ENCODE measurements at regions not wholly inside any gene's neighbourhood (a gene's known extent, or its start where the extent isn't known, plus 50 kb on each side); places are given as distances from the start of the nearest gene placed in this dataset.

- no peak overlapping the region for H3K9ac ChIP-seq (ENCODE audit: control insufficient read depth, extremely low read depth, insufficient read depth, low read length)
- DNase-seq (ENCODE audit: low read depth, low spot score) (no peak), FAIRE-seq (no peak)
- H3K9me1 ChIP-seq (ENCODE audit: control insufficient read depth, extremely low read depth, insufficient read depth, low read length): no peaks in the 10 kb centered on the region
- no peak overlapping the region for H3K27ac ChIP-seq (ENCODE audit: control insufficient read depth, insufficient read depth, low read length)
- dilution Hi-C loops (cut with MboI; ENCODE audit: extremely low pct_ligation_motif_present, low sequenced_read_pairs): no loop called here
- H3K4me1 ChIP-seq (ENCODE audit: control insufficient read depth, extremely low read depth, insufficient read depth, low read length): no peaks in the 10 kb centered on the region
- H3K4me3 ChIP-seq (ENCODE audit: control insufficient read depth in 2 of 3, extremely low read depth in 1 of 3, insufficient read depth in 2 of 3, low read depth in 1 of 3, low read length in 3 of 3): no peak overlapping the region
- no peaks in the 10 kb centered on the region for H3K9me3 ChIP-seq (ENCODE audit: control insufficient read depth, low read depth, low read length)
- H3K4me2 ChIP-seq (ENCODE audit: control insufficient read depth, extremely low read depth, insufficient read depth, low read depth, low read length): no peak overlapping the region
- H3K36me3 ChIP-seq (ENCODE audit: control insufficient read depth in 2 of 2, extremely low read depth in 1 of 2, insufficient read depth in 2 of 2, low read length in 2 of 2): no peaks in the 10 kb centered on the region
- H2AFZ ChIP-seq (ENCODE audit: control insufficient read depth, low read length): no peak overlapping the region
- H3K79me2 ChIP-seq (ENCODE audit: control insufficient read depth, insufficient read depth, low read length): no peaks in the 10 kb centered on the region
- no peak for TF ChIP-seq CTCF (optimal IDR thresholded peaks at IDR 0.05 in 1 of 3, IDR thresholded peaks at IDR 0.05 in 1 of 3, conservative IDR thresholded peaks at IDR 0.05 in 1 of 3; ENCODE audit: extremely low read depth in 1 of 3, insufficient read depth in 2 of 3, low read length in 3 of 3)
- peaks cover 34% of the 10 kb centered on the region for H3K27me3 ChIP-seq (ENCODE audit: control insufficient read depth, extremely low read depth, insufficient read depth, low read length)
- H4K20me1 ChIP-seq (ENCODE audit: control insufficient read depth, extremely low read depth, insufficient read depth, low read length): no peaks in the 10 kb centered on the region
These were observed 174.0 kb upstream of the GSE1 start for GRCh38 chr16:85438981-85439685.

- H3K4me2 ChIP-seq (ENCODE audit: control insufficient read depth, extremely low read depth, insufficient read depth, low read depth, low read length): no peak overlapping the region
- TF ChIP-seq EZH2 (IDR thresholded peaks at IDR 0.05; ENCODE audit: low read length): no peak
- no peak for TF ChIP-seq CTCF (optimal IDR thresholded peaks at IDR 0.05 in 1 of 3, IDR thresholded peaks at IDR 0.05 in 1 of 3, conservative IDR thresholded peaks at IDR 0.05 in 1 of 3; ENCODE audit: extremely low read depth in 1 of 3, insufficient read depth in 2 of 3, low read length in 3 of 3)
- FAIRE-seq (no peak), DNase-seq (ENCODE audit: low read depth, low spot score) (no peak)
- no peaks in the 10 kb centered on the region for H3K9me3 ChIP-seq (ENCODE audit: control insufficient read depth, low read depth, low read length)
- no peaks in the 10 kb centered on the region for H3K9me1 ChIP-seq (ENCODE audit: control insufficient read depth, extremely low read depth, insufficient read depth, low read length)
- no peaks in the 10 kb centered on the region for H3K79me2 ChIP-seq (ENCODE audit: control insufficient read depth, insufficient read depth, low read length)
- dilution Hi-C loops (cut with MboI; ENCODE audit: extremely low pct_ligation_motif_present, low sequenced_read_pairs): no loop called here
- no peak overlapping the region for H3K4me3 ChIP-seq (ENCODE audit: control insufficient read depth in 2 of 3, extremely low read depth in 1 of 3, insufficient read depth in 2 of 3, low read depth in 1 of 3, low read length in 3 of 3)
- H2AFZ ChIP-seq (ENCODE audit: control insufficient read depth, low read length): no peak overlapping the region
- H4K20me1 ChIP-seq (ENCODE audit: control insufficient read depth, extremely low read depth, insufficient read depth, low read length): peaks cover 2% of the 10 kb centered on the region
- H3K4me1 ChIP-seq (ENCODE audit: control insufficient read depth, extremely low read depth, insufficient read depth, low read length): no peaks in the 10 kb centered on the region
- no peaks in the 10 kb centered on the region for H3K36me3 ChIP-seq (ENCODE audit: control insufficient read depth in 2 of 2, extremely low read depth in 1 of 2, insufficient read depth in 2 of 2, low read length in 2 of 2)
- H3K9ac ChIP-seq (ENCODE audit: control insufficient read depth, extremely low read depth, insufficient read depth, low read length): no peak overlapping the region
- H3K27ac ChIP-seq (ENCODE audit: control insufficient read depth, insufficient read depth, low read length): no peak overlapping the region
- H3K27me3 ChIP-seq (ENCODE audit: control insufficient read depth, extremely low read depth, insufficient read depth, low read length): peaks cover 43% of the 10 kb centered on the region
These were observed 172.4 kb upstream of the GSE1 start for GRCh38 chr16:85440744-85441143.
